Ovary (tissue), 7 donors: ENCODE measurements at regions not wholly inside any gene's neighbourhood (a gene's known extent, or its start where the extent isn't known, plus 50 kb on each side); places are given as distances from the start of the nearest gene placed in this dataset.

Source experiments
- DNase-seq, 5 donors: peaks; one replicate each; pipeline ENCODE4 v3.0.0-alpha.2; 2019 to 2020
- H3K27ac ChIP-seq, 2 donors: fragments of 200-600 bp; one replicate each; pipeline versions ENCODE4 v1.5.1 to v1.8.0; 2019 to 2022
- H3K27me3 ChIP-seq: fragments of 200-600 bp; one replicate; pipeline ENCODE4 v1.8.0; 2022
- H3K36me3 ChIP-seq: fragments of 200-600 bp; sonication (generic); one replicate; pipeline ENCODE4 v1.5.1; 2019
- H3K4me1 ChIP-seq: one replicate; pipeline ENCODE4 v1.8.1; 2013; ENCODE audit warnings: mild to moderate bottlenecking, moderate library complexity; ENCODE audit not compliant: insufficient read depth
- H3K4me3 ChIP-seq: fragments of 200-600 bp; sonication (generic); one replicate; pipeline ENCODE4 v1.5.1; 2017
- H3K9me3 ChIP-seq, 2 donors: fragments of 200-600 bp in 1 of 2; sonication (generic) in 1 of 2; one replicate each; pipeline versions ENCODE4 v1.5.1 to v1.8.1; 2013 to 2019; ENCODE audit warnings: mild to moderate bottlenecking in 1 of 2, moderate library complexity in 1 of 2
- CTCF ChIP-seq, 3 donors: fragments of 450-650 bp in 2 of 3; fragments of 200-600 bp in 1 of 3; IDR thresholded peaks; one replicate each; pipeline versions ENCODE4 v1.5.1 to v1.8.0; 2016 to 2022; ENCODE audit warnings: antibody characterized with exemption in 3 of 3, mild to moderate bottlenecking in 1 of 3
- EP300 ChIP-seq: sonication (generic); formaldehyde crosslinking; IDR thresholded peaks from one replicate; pipeline ENCODE4 v1.6.1; 2017; ENCODE audit warnings: antibody characterized with exemption
- POLR2A ChIP-seq: fragments of 450-650 bp; IDR thresholded peaks from one replicate; pipeline ENCODE4 v1.6.1; 2017; ENCODE audit warnings: antibody characterized with exemption, mild to moderate bottlenecking, moderate library complexity
- WGBS, 3 donors: extraction: QIAGEN DNeasy Blood & Tissue Kit in 1 of 3; methylation state at CpG; one replicate each; pipeline versions ENCODE4 v1.1.5 to v1.1.7; 2013 to 2017; 5-methylcytosine and 5-hydroxymethylcytosine counted together
- intact Hi-C, 4 donors: fragments of 100-400 bp; cut with DNase I; formaldehyde crosslinking; loops; one replicate each; pipeline versions ENCODE4 v1.11.0 to v1.15.1; 2022 to 2023
- donor health status: DM: no; HTN: no; CAD: no; lungs with moderate emphysema.
- donor health status: DM: no; HTN: no; CAD: no.
- donor health status: Bipolar disorder and iron deficiency.
- donor health status: DM: no; HTN: no; CAD: no.
- donor health status: DM: yes; HTN: yes; CAD: no.

- H3K9me3 ChIP-seq = no peaks in the 10 kb centered on the region
- DNase-seq = no peak
- no peak overlapping the region for H3K27ac ChIP-seq
- no peak overlapping the region for H3K4me3 ChIP-seq
- 46 to 55% (median 46%) methylated on average over 4 of the region's 4 CpGs for WGBS, 3 donors
- H3K36me3 ChIP-seq = no peaks in the 10 kb centered on the region
- TF ChIP-seq CTCF (IDR thresholded peaks at IDR 0.05) (no peak), POLR2A (no peak), EP300 (no peak)
- H3K27me3 ChIP-seq = no peaks in the 10 kb centered on the region
- no peaks in the 10 kb centered on the region for H3K4me1 ChIP-seq
- intact Hi-C loops = no loop called here
These were observed 277.5 kb downstream of the ETAA1 start for GRCh38 chr2:67674668-67675067.

- WGBS, 3 donors = 84 to 88% (median 86%) methylated on average over 2 of the region's 2 CpGs
- H3K4me3 ChIP-seq = no peak overlapping the region
- no peak overlapping the region for H3K27ac ChIP-seq
- H3K4me1 ChIP-seq = no peaks in the 10 kb centered on the region
- H3K9me3 ChIP-seq = no peaks in the 10 kb centered on the region
- no peak for TF ChIP-seq CTCF (IDR thresholded peaks at IDR 0.05)
- no peak for TF ChIP-seq EP300
- TF ChIP-seq POLR2A = no peak
- H3K27me3 ChIP-seq = no peaks in the 10 kb centered on the region
- intact Hi-C loops = no loop called here
- no peak for DNase-seq
- H3K36me3 ChIP-seq = no peaks in the 10 kb centered on the region
These were observed 287.9 kb downstream of the ETAA1 start for GRCh38 chr2:67684991-67685390.

GRCh38 chr2:67686254-67686653 is 289.1 kb downstream of the ETAA1 start:
- no peak for DNase-seq
- Histone ChIP-seq H3K4me1 (no peaks in the 10 kb centered on the region), H3K27ac (no peak overlapping the region), H3K27me3 (no peaks in the 10 kb centered on the region), H3K9me3 (no peaks in the 10 kb centered on the region), H3K4me3 (no peak overlapping the region), H3K36me3 (no peaks in the 10 kb centered on the region)
- TF ChIP-seq CTCF (IDR thresholded peaks at IDR 0.05) = no peak
- no peak for TF ChIP-seq POLR2A
- no peak for TF ChIP-seq EP300
- intact Hi-C loops = no loop called here
- 78 to 84% (median 83%) methylated on average over 3 of the region's 3 CpGs for WGBS, 3 donors

- Histone ChIP-seq H3K27ac (no peak overlapping the region), H3K9me3 (no peaks in the 10 kb centered on the region), H3K4me1 (no peaks in the 10 kb centered on the region), H3K27me3 (no peaks in the 10 kb centered on the region), H3K4me3 (no peak overlapping the region), H3K36me3 (no peaks in the 10 kb centered on the region)
- intact Hi-C loops = no loop called here
- WGBS, 3 donors = 47 to 69% (median 59%) methylated on average over 3 of the region's 3 CpGs
- DNase-seq = no peak
- no peak for TF ChIP-seq POLR2A
- no peak for TF ChIP-seq EP300
- TF ChIP-seq CTCF (IDR thresholded peaks at IDR 0.05) = no peak
These were observed 292.1 kb downstream of the ETAA1 start for GRCh38 chr2:67689186-67689585.

GRCh38 chr2:67689651-67690050 is 292.5 kb downstream of the ETAA1 start:
- Histone ChIP-seq H3K4me1 (no peaks in the 10 kb centered on the region), H3K27ac (no peak overlapping the region), H3K27me3 (no peaks in the 10 kb centered on the region), H3K9me3 (no peaks in the 10 kb centered on the region), H3K4me3 (no peak overlapping the region), H3K36me3 (no peaks in the 10 kb centered on the region)
- no peak for DNase-seq
- TF ChIP-seq CTCF (IDR thresholded peaks at IDR 0.05) (no peak), POLR2A (no peak), EP300 (no peak)
- WGBS, 3 donors = 63 to 78% (median 75%) methylated on average over 1 of the region's 1 CpG
- intact Hi-C loops = no loop called here
